ENCODE measurements at regions not wholly inside any gene's neighbourhood (a gene's known extent, or its start where the extent isn't known, plus 50 kb on each side); places are given as distances from the start of the nearest gene placed in this dataset.

- TF ChIP-seq ZNF292 (CRISPR knock-in tag; IDR thresholded peaks at IDR 0.05; ENCODE audit: borderline replicate concordance, low read depth) (peak; percentile 55; the same call in 1 of the 2 replicates), TP53 (CRISPR knock-in tag; conservative IDR thresholded peaks at IDR 0.05) (no peak), PITX1 (CRISPR knock-in tag; IDR thresholded peaks at IDR 0.05) (peak; percentile 73), ZNF841 (CRISPR knock-in tag; IDR thresholded peaks at IDR 0.05; ENCODE audit: borderline replicate concordance) (no peak), U2AF2 (IDR thresholded peaks at IDR 0.05; ENCODE audit: low read depth, low read length) (no peak), ZNF678 (CRISPR knock-in tag; IDR thresholded peaks at IDR 0.05) (no peak), HNRNPK (IDR thresholded peaks at IDR 0.05; ENCODE audit: low read depth, low read length, poor library complexity, severe bottlenecking) (no peak), ARNTL (CRISPR knock-in tag; IDR thresholded peaks at IDR 0.05) (0 out of 2 replicates have a peak, but pooled peaks have one; percentile 41), ZNF761 (CRISPR knock-in tag; conservative IDR thresholded peaks at IDR 0.05) (no peak), ATRX (CRISPR knock-in tag; IDR thresholded peaks at IDR 0.05; ENCODE audit: borderline replicate concordance) (no peak), MIER2 (CRISPR knock-in tag; IDR thresholded peaks at IDR 0.05) (no peak), TGIF2 (CRISPR knock-in tag; IDR thresholded peaks at IDR 0.05) (no peak), ZNF879 (CRISPR knock-in tag; IDR thresholded peaks at IDR 0.05) (no peak), HOXA7 (CRISPR knock-in tag; IDR thresholded peaks at IDR 0.05) (no peak), FOXM1 (CRISPR knock-in tag; IDR thresholded peaks at IDR 0.05) (no peak), ADNP (CRISPR knock-in tag; IDR thresholded peaks at IDR 0.05) (no peak), SOX6 (IDR thresholded peaks at IDR 0.05) (no peak), SOX6 (CRISPR knock-in tag; IDR thresholded peaks at IDR 0.05) (peak; percentile 19; the same call in 1 of the 2 replicates), ZBTB26 (CRISPR knock-in tag; IDR thresholded peaks at IDR 0.05; ENCODE audit: borderline replicate concordance) (no peak), PBX3 (CRISPR knock-in tag; IDR thresholded peaks at IDR 0.05; ENCODE audit: borderline replicate concordance) (no peak), KMT2B (CRISPR knock-in tag; IDR thresholded peaks at IDR 0.05) (no peak), IKZF1 (IDR thresholded peaks at IDR 0.05) (no peak), ELK4 (CRISPR knock-in tag; IDR thresholded peaks at IDR 0.05; ENCODE audit: borderline replicate concordance) (no peak), HES4 (CRISPR knock-in tag; IDR thresholded peaks at IDR 0.05; ENCODE audit: borderline replicate concordance) (no peak), SRSF9 (IDR thresholded peaks at IDR 0.05; ENCODE audit: borderline replicate concordance, insufficient read depth, low read depth, low read length, poor library complexity, severe bottlenecking) (no peak), ZNF276 (CRISPR knock-in tag; IDR thresholded peaks at IDR 0.05; ENCODE audit: low read depth) (no peak), ZNF615 (CRISPR knock-in tag; IDR thresholded peaks at IDR 0.05; ENCODE audit: borderline replicate concordance) (no peak), SUZ12 (IDR thresholded peaks at IDR 0.05; ENCODE audit: low read depth, low read length) (no peak), RBM22 (optimal IDR thresholded peaks at IDR 0.05; ENCODE audit: low read length) (no peak)
Measured at GRCh38 chr14:59009967-59010366, 178.5 kb upstream of the DAAM1 start (continued).

Data from HepG2 (cell line).